Nephron progenitor cell (in vitro differentiated cells): ENCODE measurements at regions not wholly inside any gene's neighbourhood (a gene's known extent, or its start where the extent isn't known, plus 50 kb on each side); places are given as distances from the start of the nearest gene placed in this dataset.

ENCODE experiments used
- DNase-seq: peaks from one replicate; pipeline ENCODE4 v3.0.0; 2021
- H3K27ac Mint-ChIP-seq: 2 replicates; pipeline ENCODE4 v1.8.0; 2021; ENCODE audit warnings: mild to moderate bottlenecking, moderate library complexity, mixed read lengths
- H3K27me3 Mint-ChIP-seq: 2 replicates; pipeline ENCODE4 v1.8.0; 2021; ENCODE audit warnings: mild to moderate bottlenecking, low read depth, mixed read lengths; ENCODE audit not compliant: poor library complexity
- H3K36me3 Mint-ChIP-seq: 2 replicates; pipeline ENCODE4 v1.8.0; 2021; ENCODE audit warnings: low read depth, mixed read lengths
- H3K4me1 Mint-ChIP-seq: 2 replicates; pipeline ENCODE4 v1.8.0; 2021; ENCODE audit warnings: mixed read lengths
- H3K4me3 Mint-ChIP-seq: 2 replicates; pipeline ENCODE4 v1.8.0; 2021; ENCODE audit warnings: mild to moderate bottlenecking, moderate library complexity, mixed read lengths
- H3K9me3 Mint-ChIP-seq: 2 replicates; pipeline ENCODE4 v1.8.0; 2021; ENCODE audit warnings: mild to moderate bottlenecking, moderate library complexity, mixed read lengths
- CTCF ChIP-seq: fragments of 200-600 bp; sonication (generic); IDR thresholded peaks from 2 replicates; pipeline ENCODE4 v1.5.0; 2021; ENCODE audit warnings: antibody characterized with exemption

GRCh38 chr6:139657119-139657518 is 282.7 kb upstream of the CITED2 start:
- H3K4me1 Mint-ChIP-seq: peaks cover 46% of the 10 kb centered on the region
- no peaks in the 10 kb centered on the region for H3K27me3 Mint-ChIP-seq
- no peak for DNase-seq
- H3K36me3 Mint-ChIP-seq: peaks cover 4% of the 10 kb centered on the region
- peaks cover 12% of the 10 kb centered on the region for H3K9me3 Mint-ChIP-seq
- H3K27ac Mint-ChIP-seq: peak overlapping the region; percentile 54
- H3K4me3 Mint-ChIP-seq: no peak overlapping the region
- no peak for TF ChIP-seq CTCF

GRCh38 chr6:139655783-139656705 is 281.6 kb upstream of the CITED2 start:
- peaks cover 4% of the 10 kb centered on the region for H3K36me3 Mint-ChIP-seq
- H3K9me3 Mint-ChIP-seq: peaks cover 4% of the 10 kb centered on the region
- no peak for TF ChIP-seq CTCF
- peak overlapping the region; percentile 18 for H3K4me3 Mint-ChIP-seq
- H3K27me3 Mint-ChIP-seq: no peaks in the 10 kb centered on the region
- H3K27ac Mint-ChIP-seq: peak overlapping the region; percentile 87
- DNase-seq: peak; percentile 33
- peaks cover 51% of the 10 kb centered on the region for H3K4me1 Mint-ChIP-seq

- DNase-seq: no peak
These were observed 280.7 kb upstream of the CITED2 start for GRCh38 chr6:139654888-139655782.

GRCh38 chr6:139654309-139654708 is 279.9 kb upstream of the CITED2 start:
- no peaks in the 10 kb centered on the region for H3K27me3 Mint-ChIP-seq
- peaks cover 16% of the 10 kb centered on the region for H3K36me3 Mint-ChIP-seq
- H3K4me1 Mint-ChIP-seq: peaks cover 64% of the 10 kb centered on the region
- H3K27ac Mint-ChIP-seq: peak overlapping the region; percentile 87
- H3K9me3 Mint-ChIP-seq: peaks cover 12% of the 10 kb centered on the region
- TF ChIP-seq CTCF: no peak
- no peak overlapping the region for H3K4me3 Mint-ChIP-seq
- DNase-seq: no peak

More at GRCh38 chr6:139654888-139655782, 280.7 kb upstream of the CITED2 start:
- Mint-ChIP-seq H3K27me3 (no peaks in the 10 kb centered on the region), H3K27ac (peak overlapping the region; percentile 87), H3K9me3 (peaks cover 4% of the 10 kb centered on the region), H3K4me3 (peak overlapping the region; percentile 1), H3K36me3 (peaks cover 12% of the 10 kb centered on the region), H3K4me1 (peaks cover 56% of the 10 kb centered on the region)
- no peak for TF ChIP-seq CTCF

- Mint-ChIP-seq H3K4me1 (peaks cover 76% of the 10 kb centered on the region), H3K36me3 (peaks cover 26% of the 10 kb centered on the region), H3K27me3 (no peaks in the 10 kb centered on the region), H3K27ac (peak overlapping the region; percentile 70), H3K9me3 (peaks cover 23% of the 10 kb centered on the region), H3K4me3 (peak overlapping the region; percentile 27)
- no peak for TF ChIP-seq CTCF
- peak; percentile 12 for DNase-seq
These were observed 278.7 kb upstream of the CITED2 start for GRCh38 chr6:139653111-139653510.
